GM12891 (cell line): ENCODE measurements at regions not wholly inside any gene's neighbourhood (a gene's known extent, or its start where the extent isn't known, plus 50 kb on each side); places are given as distances from the start of the nearest gene placed in this dataset.
"Not testable (repeated sequence)": the region's sequence is repeated elsewhere in the genome, so short reads cannot be mapped to it uniquely, and the experiment has no call there.

Experiments used
- DNase-seq: peaks from one replicate; pipeline ENCODE4 v3.0.0; 2011; ENCODE audit warnings: low spot score; ENCODE audit not compliant: insufficient read length
- FAIRE-seq: peaks from 2 replicates; lab custom pipeline; 2011; peaks lifted over from hg19 to GRCh38; lab: Jason Lieb, UNC
- PAX5 ChIP-seq: IDR thresholded peaks from 2 replicates; pipeline ENCODE4 v1.6.1; 2011; ENCODE audit warnings: low read length, moderate library complexity, mild to moderate bottlenecking; ENCODE audit not compliant: insufficient read depth, severe bottlenecking
- POLR2A ChIP-seq: IDR thresholded peaks from 2 replicates; pipeline ENCODE4 v1.6.1; 2011; ENCODE audit warnings: low read depth, low read length, control low read depth
- POLR2AphosphoS5 ChIP-seq: IDR thresholded peaks from 2 replicates; pipeline ENCODE4 v1.6.1; 2011; ENCODE audit warnings: low read depth, low read length, control low read depth
- POU2F2 ChIP-seq: IDR thresholded peaks from 2 replicates; pipeline ENCODE4 v1.6.1; 2011; ENCODE audit warnings: low read depth, mild to moderate bottlenecking, control low read depth, low read length, moderate library complexity
- SPI1 ChIP-seq: IDR thresholded peaks from 2 replicates; pipeline ENCODE4 v1.6.1; 2011; ENCODE audit warnings: low read depth, low read length, control low read depth
- TAF1 ChIP-seq: IDR thresholded peaks from 2 replicates; pipeline ENCODE4 v1.6.1; 2011; ENCODE audit warnings: low read depth, low read length, control low read depth

DNA sequence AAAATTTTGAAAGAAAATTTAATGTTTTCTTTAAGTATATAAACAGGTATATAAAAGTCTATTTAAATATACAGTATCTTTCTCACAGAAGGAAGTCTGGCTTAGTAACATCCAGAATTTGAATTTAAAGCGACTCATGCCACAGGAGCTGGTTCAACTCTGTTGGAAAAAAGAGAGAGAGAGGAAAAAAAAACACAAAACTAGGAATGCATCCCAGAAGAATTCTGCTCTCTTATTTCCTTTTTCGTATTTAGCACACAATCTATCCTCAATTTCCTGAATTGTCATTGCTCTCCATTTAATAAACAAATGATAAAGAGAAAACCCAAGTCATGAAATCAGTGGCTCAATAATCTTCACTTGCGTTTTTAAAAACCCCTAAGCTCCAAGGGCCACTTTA, 107.5 kb upstream of the SCAF8 start:
- DNase-seq (no peak), FAIRE-seq (no peak)
- TF ChIP-seq POLR2A (no peak), SPI1 (no peak), POLR2AphosphoS5 (no peak), PAX5 (no peak), TAF1 (no peak), POU2F2 (no peak)

DNA sequence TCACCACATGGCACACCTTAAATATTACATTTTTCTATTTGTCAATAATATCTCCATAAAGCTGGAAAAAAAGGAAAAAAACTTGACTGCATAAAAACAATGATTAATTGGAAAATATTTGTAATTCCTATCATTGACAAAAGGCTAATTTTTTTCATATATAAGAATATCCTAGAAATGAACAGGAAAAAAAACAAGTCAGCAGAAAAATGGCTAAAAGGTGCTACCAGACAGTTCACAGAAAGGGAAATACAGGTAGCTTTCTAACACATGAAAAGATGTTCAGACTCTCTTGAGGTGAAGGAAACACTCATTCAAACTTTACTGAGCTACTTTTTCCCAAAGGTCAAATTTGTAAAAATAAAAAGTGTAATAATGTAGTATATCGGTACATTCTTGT, 104.1 kb upstream of the SCAF8 start:
- no peak for FAIRE-seq
- TF ChIP-seq POLR2A = no peak
- no peak for TF ChIP-seq POU2F2
- no peak for TF ChIP-seq POLR2AphosphoS5
- no peak for TF ChIP-seq SPI1
- TF ChIP-seq TAF1 = no peak
- no peak for TF ChIP-seq PAX5
- DNase-seq = no peak

DNA sequence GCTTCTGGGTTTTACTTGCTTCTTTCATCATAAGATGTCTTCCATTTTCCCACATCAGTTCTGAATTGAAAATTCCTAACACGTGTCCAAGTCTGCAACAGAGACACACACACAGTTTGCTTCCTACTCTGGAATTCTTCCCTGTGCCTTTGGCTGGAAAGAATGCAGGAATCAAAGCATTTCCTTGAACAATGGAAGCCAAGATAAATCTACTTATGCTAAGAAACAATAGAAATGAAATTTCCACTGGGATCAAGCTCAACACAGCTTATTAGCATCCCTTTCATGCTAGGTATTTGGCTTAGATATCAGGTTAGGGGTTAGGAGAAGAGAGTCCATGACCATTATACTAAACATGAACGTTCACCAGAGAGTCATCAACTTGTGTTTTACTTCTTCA, 101.1 kb upstream of the SCAF8 start:
- no peak for FAIRE-seq
- TF ChIP-seq TAF1 = no peak
- TF ChIP-seq POLR2AphosphoS5 = no peak
- DNase-seq = no peak

DNA sequence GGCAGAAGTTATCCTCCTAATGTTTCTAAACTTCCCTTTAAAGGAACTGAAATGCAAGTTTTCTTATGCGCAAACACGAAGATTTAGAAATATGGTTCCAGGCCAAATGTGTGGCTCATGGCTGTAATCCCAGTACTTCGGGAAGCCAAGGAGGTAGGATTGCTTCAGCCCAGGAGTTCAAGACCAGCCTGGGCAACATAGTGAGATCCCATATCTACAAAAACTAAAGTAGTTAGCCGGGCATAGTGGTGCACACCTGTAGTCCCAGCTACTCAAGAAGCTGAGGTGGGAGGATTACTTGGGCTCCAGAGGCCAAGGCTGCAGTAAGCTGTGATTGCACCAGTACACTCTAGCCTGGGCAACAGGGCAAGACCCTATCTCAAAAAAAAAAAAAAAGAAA, 95.8 kb upstream of the SCAF8 start:
- FAIRE-seq = no peak
- TF ChIP-seq POLR2AphosphoS5 (no peak), POLR2A (no peak), PAX5 (no peak), POU2F2 (no peak), SPI1 (no peak), TAF1 (no peak)
- no peak for DNase-seq

DNA sequence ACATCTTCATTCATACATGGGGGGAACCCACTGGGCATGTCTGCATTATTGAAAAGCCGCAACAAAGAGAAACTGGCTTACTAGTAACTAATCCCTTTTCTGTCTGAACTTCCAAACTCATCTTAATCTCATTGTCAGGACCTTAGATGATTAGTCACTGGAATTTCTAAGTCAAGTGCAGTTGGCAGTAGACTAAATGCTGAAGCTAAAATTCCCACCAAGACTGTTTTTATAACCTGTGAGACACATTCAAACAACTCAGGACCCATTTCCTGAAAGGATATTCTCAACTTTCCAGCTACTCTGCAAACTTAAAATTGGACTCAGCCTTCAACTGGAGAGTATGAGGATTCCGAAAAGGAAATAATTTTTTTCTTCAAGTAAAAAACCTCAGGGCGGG, 94.8 kb upstream of the SCAF8 start:
- FAIRE-seq (no peak), DNase-seq (no peak)
- TF ChIP-seq SPI1 (no peak), POLR2AphosphoS5 (no peak), PAX5 (no peak), POU2F2 (no peak), POLR2A (no peak), TAF1 (no peak)

DNA sequence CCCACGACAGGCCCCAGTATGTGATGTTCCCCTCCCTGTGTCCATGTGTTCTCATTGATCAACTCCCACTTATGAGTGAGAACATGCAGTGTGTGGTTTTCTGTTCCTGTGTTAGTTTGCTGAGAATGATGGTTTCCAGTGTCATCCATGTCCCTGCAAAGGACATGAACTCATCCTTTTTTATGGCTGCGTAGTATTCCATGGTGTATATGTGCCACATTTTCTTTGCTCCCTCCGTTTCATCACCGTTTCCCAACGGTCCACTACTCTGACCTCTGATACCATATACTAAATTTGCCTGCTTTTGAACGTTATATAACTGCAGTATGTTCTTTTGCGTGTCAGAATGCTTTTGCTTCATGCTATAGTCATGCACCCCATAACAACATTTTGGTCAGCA, 94.0 kb upstream of the SCAF8 start:
- DNase-seq, FAIRE-seq: not testable (repeated sequence)

DNA sequence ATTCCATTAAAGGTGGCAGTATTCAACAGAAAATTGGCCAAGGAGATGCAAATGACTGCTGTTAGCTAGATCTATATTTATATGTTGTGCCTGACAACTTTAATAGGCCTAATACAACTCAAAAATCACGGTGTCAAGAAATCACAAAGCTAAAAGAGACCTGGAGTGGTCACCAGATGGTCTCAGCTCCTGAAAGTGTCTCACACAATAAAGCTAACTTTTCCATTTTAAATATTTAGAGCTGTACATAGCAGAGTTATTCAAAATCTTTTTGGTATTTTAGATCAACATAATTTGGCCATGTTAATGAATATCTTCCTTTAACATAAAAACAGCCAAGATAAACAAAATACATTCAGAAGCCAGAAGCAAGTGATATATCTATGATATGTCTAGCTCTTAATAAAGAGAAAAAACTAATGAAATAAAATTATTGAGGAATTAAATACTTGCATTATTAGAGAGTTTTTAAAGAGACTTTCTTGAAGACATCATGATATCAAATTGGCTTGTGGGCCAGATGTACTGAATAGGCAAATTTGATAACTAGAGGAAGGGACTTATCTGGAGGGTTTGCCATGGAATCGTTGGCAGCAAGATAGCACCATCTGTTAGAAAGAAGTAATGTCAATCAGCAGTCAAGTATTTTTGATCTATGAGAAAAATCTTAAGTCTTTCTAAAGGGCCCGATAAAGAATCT, 84.9 kb upstream of the SCAF8 start:
- TF ChIP-seq TAF1 (no peak), POU2F2 (no peak), POLR2AphosphoS5 (no peak), POLR2A (no peak), PAX5 (no peak), SPI1 (no peak)
- FAIRE-seq (no peak), DNase-seq (no peak)

DNA sequence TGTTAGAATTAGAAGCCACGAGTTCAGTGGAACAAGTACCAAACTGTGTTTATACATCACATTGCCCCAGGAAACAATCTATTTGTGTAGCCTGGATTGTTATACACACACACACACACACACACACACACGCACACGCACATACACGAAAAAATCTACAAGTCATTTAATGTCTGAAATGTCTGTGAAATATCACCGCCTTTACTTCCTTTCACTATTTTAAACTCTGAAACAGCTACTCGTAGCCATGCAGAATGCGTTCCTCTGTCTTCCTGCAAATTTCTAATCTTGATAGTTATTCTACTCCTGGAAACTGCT, 84.4 kb upstream of the SCAF8 start:
- FAIRE-seq (no peak), DNase-seq (no peak)
- TF ChIP-seq SPI1 = no peak
- TF ChIP-seq PAX5 = no peak
- no peak for TF ChIP-seq POLR2AphosphoS5
- TF ChIP-seq TAF1 = no peak
- no peak for TF ChIP-seq POLR2A
- no peak for TF ChIP-seq POU2F2

DNA sequence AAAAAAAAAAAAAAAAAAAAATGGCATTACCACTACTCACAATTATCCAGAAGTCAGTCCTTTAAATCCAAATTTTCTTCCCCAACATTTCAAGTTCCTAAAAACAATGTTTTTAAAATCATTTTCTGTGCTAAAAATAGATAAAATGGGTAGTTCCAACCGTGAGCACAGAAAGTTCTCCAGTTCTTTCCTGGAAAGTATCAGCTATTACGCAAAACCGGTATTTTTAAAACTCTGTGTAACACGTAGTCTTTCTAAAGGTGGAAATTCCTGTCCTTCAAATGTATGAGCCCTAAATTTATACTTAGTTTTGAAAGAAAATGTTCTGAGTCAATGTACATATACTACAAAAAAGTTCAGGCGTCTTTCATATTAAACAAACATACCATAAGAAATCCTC, 83.5 kb upstream of the SCAF8 start:
- TF ChIP-seq POLR2AphosphoS5 = no peak
- TF ChIP-seq PAX5 = no peak
- no peak for TF ChIP-seq POU2F2
- no peak for TF ChIP-seq POLR2A
- no peak for TF ChIP-seq TAF1
- TF ChIP-seq SPI1 = no peak

DNA sequence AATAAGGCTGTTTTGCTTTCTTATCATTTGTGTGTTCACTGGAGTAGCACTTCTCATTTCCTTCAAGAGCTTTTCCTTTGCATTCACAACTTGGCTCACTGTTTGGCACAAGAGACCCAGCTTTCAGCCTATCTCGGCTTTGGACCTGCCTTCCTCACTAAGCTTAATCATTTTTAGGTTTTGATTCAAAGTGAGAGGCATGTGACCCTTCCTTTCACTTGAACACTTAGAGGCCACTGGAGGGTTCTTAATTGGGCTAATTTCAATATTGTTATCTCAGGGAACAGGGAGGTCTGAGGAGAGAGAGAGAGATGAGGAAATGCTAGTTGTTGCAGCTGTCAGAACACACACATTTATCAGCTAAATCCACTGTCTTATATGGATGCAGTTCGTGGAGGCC, 82.9 kb upstream of the SCAF8 start:
- DNase-seq (no peak), FAIRE-seq (no peak)
- TF ChIP-seq TAF1 (no peak), POU2F2 (no peak), SPI1 (no peak), POLR2A (no peak), PAX5 (no peak), POLR2AphosphoS5 (no peak)

More for the DNA sequence above, 83.5 kb upstream of the SCAF8 start:
- DNase-seq = no peak
- FAIRE-seq = no peak

DNA sequence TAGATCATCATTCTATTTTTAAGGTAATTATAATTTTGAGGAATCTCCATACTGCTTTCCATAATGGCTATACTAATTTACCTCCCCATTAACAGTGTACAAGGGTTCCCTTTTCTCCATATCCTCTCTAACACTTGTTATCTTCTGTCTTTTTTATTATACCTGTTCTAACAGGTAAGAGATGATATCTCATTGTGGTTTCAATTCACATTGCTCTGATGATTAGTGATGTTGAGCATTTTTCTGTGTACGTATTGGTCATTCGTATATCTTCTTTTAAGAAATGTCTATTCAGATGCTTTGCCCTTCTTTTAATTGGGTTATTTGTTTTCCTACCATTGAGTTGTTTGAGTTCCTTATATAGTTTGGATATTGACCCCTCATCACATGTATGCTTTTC, 81.6 kb upstream of the SCAF8 start:
- DNase-seq (no peak), FAIRE-seq (no peak)
- TF ChIP-seq POU2F2 (no peak), POLR2A (no peak), PAX5 (no peak), TAF1 (no peak), POLR2AphosphoS5 (no peak), SPI1 (no peak)
